Inflammatory macrophage (primary cell): ENCODE measurements at regions not wholly inside any gene's neighbourhood (a gene's known extent, or its start where the extent isn't known, plus 50 kb on each side); places are given as distances from the start of the nearest gene placed in this dataset.

Source experiments
- DNase-seq, 2 donors: peaks; one replicate each; pipeline ENCODE4 v3.0.0-alpha.2; 2020 to 2022

DNA sequence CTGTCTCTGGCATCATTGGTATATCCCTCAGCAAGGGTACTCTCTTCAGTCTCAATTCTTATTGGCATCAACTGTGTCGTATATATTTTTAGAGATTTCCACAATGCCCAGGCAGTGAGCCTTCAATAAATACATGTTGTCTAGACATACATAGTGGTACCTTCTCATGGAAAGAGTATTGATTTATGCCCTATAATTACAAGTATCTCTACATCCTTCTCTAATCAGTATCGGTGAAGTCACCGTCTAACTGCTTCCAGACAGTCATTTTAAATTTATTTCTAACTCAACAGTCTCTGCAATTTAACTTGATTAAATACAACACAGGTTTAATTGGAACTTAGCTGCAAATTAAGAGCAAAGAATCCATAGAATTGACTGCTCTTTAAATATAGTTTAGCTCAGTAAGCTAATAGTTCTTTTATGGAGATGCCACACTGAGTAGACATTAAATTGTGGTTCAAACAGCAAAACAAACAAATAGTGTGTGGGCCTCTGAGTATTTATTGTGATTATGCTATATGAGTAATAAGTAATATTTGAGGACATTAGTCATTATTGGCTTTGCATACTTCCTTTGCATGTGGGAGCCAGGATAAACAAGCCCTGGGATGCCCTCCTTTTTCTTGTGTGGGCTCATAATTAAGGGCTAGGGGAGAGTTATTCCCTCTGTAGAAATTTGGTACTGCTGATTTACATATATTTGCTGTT lies 126.9 kb upstream of the DUSP10 start:
- DNase-seq = no peak

- DNase-seq = no peak
Observed at GRCh38 chr1:221867003-221867402, 125.1 kb upstream of the DUSP10 start.

- DNase-seq = no peak
Observed at GRCh38 chr1:221865808-221866207, 123.9 kb upstream of the DUSP10 start.

GRCh38 chr1:221863635-221864034 lies 121.7 kb upstream of the DUSP10 start:
- no peak for DNase-seq

DNA sequence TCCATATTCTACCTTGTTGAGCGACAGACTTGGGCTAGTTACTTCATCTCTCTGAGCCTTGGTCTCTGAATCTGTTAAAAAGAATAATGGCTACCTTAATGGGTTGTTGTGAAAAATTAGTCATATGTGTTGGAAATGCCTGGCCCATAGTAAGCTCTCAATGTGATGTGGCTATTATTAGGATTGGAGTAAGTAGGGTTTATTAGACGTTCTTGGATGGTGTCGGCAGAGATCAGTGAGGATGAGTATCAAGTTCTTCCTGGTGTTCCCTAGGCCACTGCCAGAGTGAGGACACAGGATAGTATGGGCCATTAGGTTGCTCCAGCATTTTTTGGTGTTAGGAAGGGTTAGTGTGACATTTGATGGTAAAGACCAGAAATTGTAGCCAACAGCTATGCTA lies 121.1 kb upstream of the DUSP10 start:
- DNase-seq = no peak

- DNase-seq = no peak
Observed at GRCh38 chr1:221858818-221859611, 117.1 kb upstream of the DUSP10 start.

DNA sequence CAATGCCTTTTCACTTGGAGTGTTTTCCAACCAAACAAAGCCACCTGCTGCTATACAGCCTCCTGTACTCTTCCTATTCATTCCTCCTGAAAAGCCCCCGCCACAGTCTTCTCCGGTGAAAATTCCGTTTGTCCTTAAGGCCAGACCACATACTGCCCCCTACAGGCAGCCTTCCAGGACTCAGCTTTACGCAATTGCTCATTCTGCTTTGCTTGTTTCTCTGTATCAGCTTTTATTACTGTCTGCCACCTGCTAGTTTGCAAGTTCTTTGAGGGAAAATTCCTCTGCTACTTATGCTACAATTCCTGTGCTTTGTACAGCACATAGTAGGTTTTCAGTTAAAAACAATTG lies 115.2 kb upstream of the DUSP10 start:
- DNase-seq = peak in 1 of 2 donors; percentile 12

DNA sequence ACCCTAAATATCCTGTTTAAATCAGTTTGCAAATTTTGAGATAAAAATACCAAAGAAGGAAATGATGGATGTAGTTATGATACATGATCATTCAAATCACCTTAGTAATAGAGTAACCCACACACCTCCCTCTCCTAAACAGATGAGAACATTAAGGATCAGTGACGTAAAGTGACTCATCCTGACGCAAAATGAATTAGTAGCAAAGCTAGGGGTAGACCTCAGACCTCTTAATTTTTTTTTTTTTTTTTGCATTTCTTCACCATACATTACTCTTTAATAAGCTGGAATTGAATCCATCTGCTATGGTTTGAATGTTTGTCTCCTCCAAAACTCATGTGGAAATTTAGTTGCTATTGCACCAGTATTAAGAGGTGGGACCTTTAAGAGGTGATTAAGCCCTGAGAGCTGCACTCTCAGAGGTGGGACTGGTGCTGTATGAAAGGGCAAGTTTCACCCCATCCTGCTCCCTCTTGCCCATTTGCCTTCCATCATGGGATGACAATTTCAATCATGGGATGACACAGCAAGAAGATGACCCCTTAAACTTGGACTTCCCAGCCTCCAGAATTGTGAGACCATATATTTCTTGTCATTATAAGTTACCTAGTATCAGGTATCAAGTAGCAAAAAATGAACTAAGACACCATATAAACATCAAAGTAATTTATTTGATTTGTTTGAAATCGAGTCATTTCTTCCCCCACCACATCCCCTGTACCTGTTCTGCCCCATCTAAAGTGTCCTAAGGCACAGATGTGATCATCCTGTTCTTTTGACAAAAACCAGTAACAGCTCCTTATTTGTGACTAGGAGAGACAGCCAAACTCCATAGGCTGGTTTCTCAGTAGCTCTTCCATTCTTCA lies 114.6 kb upstream of the DUSP10 start:
- no peak for DNase-seq

GRCh38 chr1:221855156-221855555 lies 113.3 kb upstream of the DUSP10 start:
- DNase-seq = no peak

GRCh38 chr1:221851336-221851735 lies 109.4 kb upstream of the DUSP10 start:
- DNase-seq = no peak

GRCh38 chr1:221850470-221851187 lies 108.7 kb upstream of the DUSP10 start:
- DNase-seq = no peak

DNA sequence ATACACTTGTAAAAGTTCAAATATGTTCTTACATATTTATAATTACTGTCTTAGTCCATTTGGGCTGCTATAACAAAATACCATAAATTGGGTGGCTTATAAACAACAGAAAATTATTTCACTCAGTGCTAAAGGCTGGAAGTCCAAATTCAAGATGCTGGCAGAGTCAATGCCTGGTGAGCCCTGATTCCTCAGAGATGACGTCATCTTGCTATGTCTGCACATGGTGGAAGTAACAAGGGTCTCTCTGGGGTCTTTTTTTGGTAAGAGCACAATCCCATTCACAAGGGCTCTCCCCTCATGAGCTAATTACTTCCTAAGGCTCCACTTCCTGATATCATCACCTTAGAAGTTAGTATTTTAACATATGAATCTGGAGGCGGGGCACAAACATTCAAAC lies 108.0 kb upstream of the DUSP10 start:
- no peak for DNase-seq

- no peak for DNase-seq
Observed at GRCh38 chr1:221849110-221849509, 107.2 kb upstream of the DUSP10 start.

- no peak for DNase-seq
Observed at GRCh38 chr1:221847676-221848075, 105.8 kb upstream of the DUSP10 start.

- DNase-seq = no peak
Observed at GRCh38 chr1:221845650-221846371, 103.9 kb upstream of the DUSP10 start.

DNA sequence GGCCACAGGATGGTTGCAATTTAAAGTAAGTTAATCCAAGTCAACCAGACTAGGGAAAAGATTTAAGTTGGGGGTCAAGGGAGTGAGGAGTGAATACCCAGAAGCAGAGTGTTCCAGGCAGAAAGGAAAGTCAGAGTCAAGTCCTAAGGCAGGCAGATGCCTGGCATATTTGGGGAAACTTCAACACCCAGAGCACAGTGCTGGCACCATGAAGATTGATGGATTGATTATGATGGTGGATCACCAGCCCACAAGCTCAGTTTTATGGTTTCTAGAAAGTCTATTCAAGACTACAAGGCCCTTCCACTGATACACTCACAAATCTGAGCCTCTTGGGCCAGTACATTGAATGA lies 100.1 kb upstream of the DUSP10 start:
- DNase-seq = no peak

GRCh38 chr1:221841251-221841982 lies 99.5 kb upstream of the DUSP10 start:
- no peak for DNase-seq

DNA sequence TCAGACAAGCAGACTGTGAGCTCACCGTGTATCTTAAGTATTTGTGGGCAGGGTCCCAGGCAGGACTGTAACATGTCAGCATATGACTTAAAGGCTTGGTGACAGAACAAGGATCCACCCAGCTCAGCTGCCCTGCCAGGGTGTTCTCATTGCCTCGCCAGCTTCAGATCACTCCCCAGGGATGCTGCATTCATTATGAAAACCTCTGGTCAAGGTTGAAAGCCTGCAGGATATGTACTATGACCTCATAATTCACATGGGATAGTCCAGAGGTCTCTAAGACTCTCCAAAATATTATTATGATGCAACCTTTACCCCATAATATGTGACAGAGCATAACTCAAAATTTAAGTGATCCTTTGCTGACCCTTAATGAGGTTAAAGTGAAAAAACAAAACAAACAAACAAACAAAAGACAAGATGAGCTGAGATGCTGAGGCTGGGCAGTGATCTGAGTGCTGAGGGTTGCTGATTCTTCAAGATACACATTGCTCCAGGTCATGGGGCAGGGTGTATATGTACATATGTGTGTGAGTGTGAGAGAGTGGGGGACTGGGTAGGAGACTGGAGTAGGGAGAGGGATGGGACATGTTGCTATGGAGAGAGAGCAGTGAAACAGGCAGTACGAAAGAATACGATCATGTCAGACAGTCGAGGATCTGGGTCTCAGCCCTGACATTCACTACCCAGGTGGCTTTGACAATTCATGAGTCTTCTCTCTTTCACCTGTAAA lies 98.8 kb upstream of the DUSP10 start:
- no peak for DNase-seq

DNA sequence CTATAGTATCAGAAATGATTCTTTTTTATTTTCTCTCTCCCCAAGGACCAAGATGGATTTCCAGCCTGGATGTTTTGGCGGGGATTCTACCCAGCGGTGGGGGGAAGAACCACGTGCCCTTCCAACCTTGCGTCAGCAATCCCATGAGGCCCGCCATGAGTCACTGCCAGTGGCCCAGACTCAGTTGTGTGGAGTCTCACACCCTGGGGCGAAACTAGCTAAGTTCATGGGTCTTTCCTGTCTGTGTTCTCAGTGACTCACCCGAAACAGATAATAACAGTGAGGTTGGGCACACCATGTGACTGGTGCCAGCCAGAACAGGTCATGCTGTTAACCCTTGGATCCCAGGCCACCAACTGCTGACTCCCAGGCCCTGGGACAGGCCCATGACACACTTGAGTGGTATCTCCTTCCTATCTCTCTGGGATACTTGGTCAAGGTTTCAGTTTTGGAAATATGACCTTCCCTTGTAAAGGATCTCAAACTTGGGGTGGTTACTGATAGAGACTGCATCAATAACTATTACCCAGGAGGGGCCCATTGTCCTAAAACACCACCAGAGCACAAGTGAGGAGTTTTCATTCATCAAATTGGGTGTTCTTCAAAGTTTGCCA lies 98.0 kb upstream of the DUSP10 start:
- DNase-seq = peak; percentile 24

DNA sequence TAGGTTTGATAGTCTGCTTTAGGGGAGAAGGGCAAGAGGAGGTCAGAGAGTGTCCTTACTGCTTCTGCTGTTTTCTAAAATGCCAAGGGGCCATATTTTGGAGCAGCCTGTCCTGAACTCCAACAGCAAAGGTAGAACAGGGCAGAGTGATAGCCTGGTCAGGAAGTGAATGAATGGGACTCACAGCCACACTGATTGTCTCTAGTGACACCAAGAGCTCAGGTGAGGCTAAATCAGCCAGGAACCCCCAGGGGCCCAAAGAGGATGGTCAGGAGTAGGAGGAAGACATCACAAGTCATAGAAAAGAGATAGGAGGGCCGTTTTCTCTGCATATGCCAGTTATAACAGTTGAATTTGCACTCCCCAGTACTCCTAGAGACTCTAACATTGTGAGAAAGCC lies 97.4 kb upstream of the DUSP10 start:
- DNase-seq = no peak
